ENCODE measurements at regions not wholly inside any gene's neighbourhood (a gene's known extent, or its start where the extent isn't known, plus 50 kb on each side); places are given as distances from the start of the nearest gene placed in this dataset.

GRCh38 chr16:18055411-18055916, 281.1 kb downstream of the NPIPA8 start:
- no peak for DNase-seq (ENCODE audit: low read depth)

- no peak for DNase-seq (ENCODE audit: low read depth)
Measured at GRCh38 chr16:18050777-18051176, 285.8 kb downstream of the NPIPA8 start.

GRCh38 chr16:18050234-18050633, 286.3 kb downstream of the NPIPA8 start:
- no peak for DNase-seq (ENCODE audit: low read depth)

GRCh38 chr16:18049547-18050133, 286.9 kb downstream of the NPIPA8 start:
- DNase-seq (ENCODE audit: low read depth): no peak

- DNase-seq (ENCODE audit: low read depth): no peak
Measured at GRCh38 chr16:18048853-18049546, 287.5 kb downstream of the NPIPA8 start.

- no peak for DNase-seq (ENCODE audit: low read depth)
Measured at GRCh38 chr16:18047761-18048160, 288.8 kb downstream of the NPIPA8 start.

- no peak for DNase-seq (ENCODE audit: low read depth)
Measured at GRCh38 chr16:18045356-18045755, 291.2 kb downstream of the NPIPA8 start.

GRCh38 chr16:18041864-18042834, 294.4 kb downstream of the NPIPA8 start:
- DNase-seq (ENCODE audit: low read depth): no peak

DNA sequence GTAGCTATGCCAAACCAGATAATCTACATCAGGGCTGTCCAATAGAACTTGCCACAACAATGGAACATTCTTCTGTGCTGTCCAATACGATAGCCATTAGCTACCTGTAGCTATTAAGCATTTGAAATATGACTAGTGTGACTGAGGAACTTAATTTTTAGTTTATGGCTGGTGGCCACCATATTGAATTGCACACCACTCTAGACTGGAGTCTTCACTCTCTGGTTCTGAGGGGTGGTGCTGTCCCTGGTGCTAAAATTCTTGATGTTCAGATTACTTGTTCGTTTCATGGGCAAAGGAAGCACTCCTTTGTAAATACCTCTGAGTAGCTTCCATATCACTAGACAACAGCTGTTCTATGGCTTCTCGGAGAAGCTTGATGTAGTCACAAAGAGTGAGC, 296.6 kb downstream of the NPIPA8 start:
- DNase-seq (ENCODE audit: low read depth): no peak

DNA sequence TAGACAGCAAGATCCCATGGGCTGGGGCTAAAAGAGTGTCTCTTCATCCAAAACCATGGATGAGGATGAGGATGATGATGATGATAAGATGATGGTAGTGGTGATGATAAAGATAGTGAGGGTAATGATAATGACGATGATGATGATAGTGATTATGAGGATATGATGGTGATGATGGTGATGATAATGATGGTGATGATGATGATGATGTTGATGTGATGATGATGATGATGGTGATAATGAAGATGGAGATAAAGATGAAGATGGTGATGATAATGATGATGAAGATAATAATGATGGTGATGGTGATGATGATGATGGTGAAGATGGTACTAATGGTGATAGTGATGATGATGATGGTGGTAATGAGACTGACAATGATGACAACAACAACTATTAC, 299.5 kb downstream of the NPIPA8 start:
- no peak for DNase-seq (ENCODE audit: low read depth)

GRCh38 chr16:18024611-18025010, 311.9 kb downstream of the NPIPA8 start:
- no peak for DNase-seq (ENCODE audit: low read depth)

GRCh38 chr16:18018376-18018775, 318.2 kb downstream of the NPIPA8 start:
- DNase-seq (ENCODE audit: low read depth): no peak

DNA sequence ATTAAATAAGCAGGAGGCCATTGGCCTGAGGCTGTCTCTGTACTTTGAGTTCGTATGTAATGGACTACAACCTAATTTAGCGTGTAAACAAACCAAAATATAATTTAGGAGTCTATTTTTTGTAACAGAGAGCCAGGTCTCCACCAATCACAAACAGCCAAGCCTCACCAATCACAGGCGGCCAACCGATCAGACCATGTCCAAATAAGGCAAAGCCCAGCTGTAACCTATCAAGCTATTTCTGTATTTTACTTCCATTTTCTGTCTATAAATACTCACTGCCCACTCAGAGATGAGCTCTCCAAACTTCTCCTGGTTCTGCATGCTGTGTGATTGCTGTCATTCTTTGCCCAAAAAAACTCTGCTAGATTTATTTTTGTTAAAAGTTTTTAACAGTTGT, 322.7 kb downstream of the NPIPA8 start:
- DNase-seq (ENCODE audit: low read depth): no peak

- DNase-seq (ENCODE audit: low read depth): no peak
Measured at GRCh38 chr16:18008356-18008755, 328.2 kb downstream of the NPIPA8 start.

DNA sequence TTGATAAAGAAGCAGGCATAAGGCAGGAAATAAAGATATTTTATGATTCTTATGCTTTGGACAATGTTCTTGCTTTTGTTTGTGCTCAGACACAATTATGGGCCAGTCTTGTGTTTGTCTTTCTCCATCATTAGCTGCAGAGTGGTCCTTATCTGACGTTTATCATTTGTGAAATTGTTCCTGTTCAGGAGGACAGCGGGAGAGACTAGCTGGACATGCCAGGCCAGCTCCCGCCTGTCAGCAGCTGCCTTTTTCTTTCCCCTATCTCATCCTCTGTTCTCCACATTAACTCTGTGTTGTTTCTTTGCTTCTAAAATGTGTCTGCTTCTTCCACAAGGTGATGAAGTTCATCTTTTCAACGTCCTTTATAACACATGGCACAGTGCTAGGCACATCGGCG, 333.5 kb downstream of the NPIPA8 start:
- DNase-seq (ENCODE audit: low read depth): no peak

DNA sequence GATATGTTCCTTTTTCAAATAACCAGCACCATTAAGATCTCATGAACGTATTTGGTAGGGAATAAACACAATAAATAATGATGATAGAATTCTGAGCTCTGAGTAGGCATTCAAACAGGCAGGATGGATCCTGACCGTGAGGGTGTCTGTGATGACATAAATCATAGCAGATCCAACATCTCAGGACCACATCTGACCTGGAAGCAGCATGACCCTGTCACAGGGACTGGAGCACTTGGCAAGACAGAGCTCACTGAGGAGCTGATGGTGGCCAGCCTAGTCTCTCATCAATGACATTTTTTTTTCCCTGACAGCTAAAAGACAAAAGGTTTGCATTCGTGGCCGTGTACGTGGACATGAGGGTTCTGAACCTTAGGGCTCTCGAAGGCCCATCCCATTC, 337.5 kb downstream of the NPIPA8 start:
- DNase-seq (ENCODE audit: low read depth): no peak

DNA sequence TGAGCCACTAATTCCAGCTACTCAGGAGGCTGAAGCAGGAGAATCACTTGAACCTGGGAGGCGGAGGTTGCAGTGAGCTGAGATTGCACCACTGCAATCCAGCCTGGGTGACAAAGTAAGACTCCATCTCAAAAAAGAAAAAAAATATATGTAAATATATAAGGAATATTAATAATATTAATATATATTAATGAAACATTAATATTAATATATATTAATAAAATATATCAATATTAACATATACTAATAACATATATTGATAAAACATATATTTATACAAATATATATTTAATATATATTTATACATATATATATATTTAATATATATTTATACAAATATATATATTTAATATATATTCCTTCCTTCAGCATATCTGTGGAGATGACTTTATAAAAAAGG, 338.0 kb downstream of the NPIPA8 start:
- DNase-seq (ENCODE audit: low read depth): no peak

- DNase-seq (ENCODE audit: low read depth): no peak
Measured at GRCh38 chr16:17994027-17994426, 342.5 kb downstream of the NPIPA8 start.

DNA sequence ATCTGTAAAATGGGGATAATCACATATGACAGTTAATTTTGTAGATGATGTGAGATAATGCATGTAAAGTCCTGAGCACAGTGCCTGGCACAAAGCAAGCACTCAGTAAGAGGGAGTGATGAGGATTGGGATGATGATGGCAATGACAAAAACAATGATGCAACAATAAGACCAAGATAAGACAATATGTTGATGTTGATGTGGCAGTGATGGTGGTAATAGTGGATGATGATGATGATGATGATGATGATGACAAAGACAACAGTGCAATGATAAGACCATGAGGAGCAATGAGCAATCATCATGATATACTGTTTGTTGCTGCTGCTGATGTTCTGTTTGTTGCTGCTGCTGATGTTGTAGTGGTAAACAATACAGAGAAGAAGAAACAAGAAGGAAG, 344.1 kb downstream of the NPIPA8 start:
- no peak for DNase-seq (ENCODE audit: low read depth)

DNA sequence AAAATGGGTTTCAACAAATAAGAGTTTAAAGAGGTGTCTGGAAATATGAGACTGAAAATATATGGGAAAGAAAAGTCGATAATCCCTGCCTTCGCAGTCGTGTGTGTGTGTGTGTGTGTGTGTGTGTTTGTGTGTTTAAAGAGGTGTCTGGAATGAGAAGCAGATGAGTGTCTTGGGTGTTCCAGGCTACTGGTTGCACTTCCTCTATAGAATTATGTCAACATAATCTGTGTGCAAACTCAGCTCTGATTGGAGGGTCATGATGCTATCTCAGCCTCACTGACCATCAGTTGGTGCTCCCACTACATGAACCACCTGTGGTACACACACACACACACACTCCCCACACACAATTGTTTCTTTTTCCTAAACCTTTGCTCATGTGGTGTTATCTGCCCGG, 347.3 kb downstream of the NPIPA8 start:
- DNase-seq (ENCODE audit: low read depth): no peak

DNA sequence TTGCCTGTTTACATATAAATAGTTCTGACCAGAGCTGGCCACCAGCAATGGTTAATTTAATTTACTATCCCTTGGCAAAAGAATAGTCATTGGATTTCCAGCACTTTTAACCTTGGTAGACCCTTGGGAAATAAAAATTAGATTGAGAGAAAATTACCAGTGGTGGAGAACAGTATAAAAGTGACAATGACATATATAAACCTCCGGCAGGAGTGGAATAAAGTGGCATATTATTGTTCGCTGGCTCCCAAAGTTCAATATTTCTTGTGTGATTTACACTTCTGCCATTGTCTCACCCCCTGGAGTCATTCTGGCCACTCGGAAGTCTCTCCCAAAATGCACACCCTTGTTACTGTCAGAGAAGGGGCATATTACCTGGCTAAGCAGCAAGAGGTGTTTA, 347.7 kb downstream of the NPIPA8 start:
- DNase-seq (ENCODE audit: low read depth): no peak

GRCh38 chr16:17986991-17987390, 349.5 kb downstream of the NPIPA8 start:
- no peak for DNase-seq (ENCODE audit: low read depth)

GRCh38 chr16:17984810-17985209, 351.7 kb downstream of the NPIPA8 start:
- DNase-seq (ENCODE audit: low read depth): no peak
